RCC 7860 (cell line): ENCODE measurements at regions not wholly inside any gene's neighbourhood (a gene's known extent, or its start where the extent isn't known, plus 50 kb on each side); places are given as distances from the start of the nearest gene placed in this dataset.
A peak's percentile ranks its signal among the peaks of the same experiment; 100 is the strongest.
"Not testable (repeated sequence)": the region's sequence is repeated elsewhere in the genome, so short reads cannot be mapped to it uniquely, and the experiment has no call there.

Experiments used
- DNase-seq: peaks from one replicate; pipeline ENCODE4 v3.0.0-alpha.2; 2015; ENCODE audit warnings: low spot score
- FAIRE-seq: peaks from 2 replicates; lab custom pipeline; 2012; peaks lifted over from hg19 to GRCh38; lab: Jason Lieb, UNC

DNA sequence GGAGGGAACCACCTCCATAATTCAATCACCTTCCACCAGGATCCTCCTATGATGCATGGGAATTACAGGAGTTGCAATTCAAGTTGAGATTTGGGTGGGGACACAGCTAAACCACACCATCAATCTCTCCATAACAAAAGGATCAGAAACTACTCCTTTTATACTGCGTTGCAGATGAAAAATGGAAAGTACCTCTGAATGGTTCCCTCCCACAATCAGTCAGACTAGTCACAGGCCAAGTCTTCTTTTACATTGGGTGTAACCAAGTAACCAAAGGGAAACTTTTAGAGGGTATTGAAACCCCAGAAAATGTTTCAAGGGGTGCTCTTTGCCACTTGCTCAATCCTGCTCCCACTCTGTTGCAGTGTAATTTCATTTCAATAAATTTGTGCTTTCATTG lies 504.3 kb upstream of the CNTN3 start:
- FAIRE-seq, result no peak
- no peak for DNase-seq

DNA sequence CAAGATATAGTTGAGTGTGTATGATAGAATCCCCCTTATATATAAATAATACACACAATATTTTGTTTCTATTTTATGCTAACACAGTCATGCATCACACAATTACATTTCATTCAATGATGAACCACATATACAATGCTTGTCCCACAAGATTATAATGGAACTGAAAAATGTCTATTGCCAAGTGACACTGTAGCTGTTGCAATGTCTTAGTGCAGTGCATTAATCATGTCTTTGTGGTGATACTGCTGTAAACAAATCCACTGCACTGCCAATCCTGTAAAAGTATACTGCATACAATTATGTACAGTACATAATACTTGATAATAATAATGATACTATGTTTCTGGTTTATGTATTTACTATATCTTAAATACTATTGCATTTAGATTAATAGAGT lies 512.1 kb upstream of the CNTN3 start:
- DNase-seq, result no peak
- no peak for FAIRE-seq

- FAIRE-seq, result no peak
- no peak for DNase-seq
These were observed 514.6 kb upstream of the CNTN3 start for GRCh38 chr3:75129101-75129500.

DNA sequence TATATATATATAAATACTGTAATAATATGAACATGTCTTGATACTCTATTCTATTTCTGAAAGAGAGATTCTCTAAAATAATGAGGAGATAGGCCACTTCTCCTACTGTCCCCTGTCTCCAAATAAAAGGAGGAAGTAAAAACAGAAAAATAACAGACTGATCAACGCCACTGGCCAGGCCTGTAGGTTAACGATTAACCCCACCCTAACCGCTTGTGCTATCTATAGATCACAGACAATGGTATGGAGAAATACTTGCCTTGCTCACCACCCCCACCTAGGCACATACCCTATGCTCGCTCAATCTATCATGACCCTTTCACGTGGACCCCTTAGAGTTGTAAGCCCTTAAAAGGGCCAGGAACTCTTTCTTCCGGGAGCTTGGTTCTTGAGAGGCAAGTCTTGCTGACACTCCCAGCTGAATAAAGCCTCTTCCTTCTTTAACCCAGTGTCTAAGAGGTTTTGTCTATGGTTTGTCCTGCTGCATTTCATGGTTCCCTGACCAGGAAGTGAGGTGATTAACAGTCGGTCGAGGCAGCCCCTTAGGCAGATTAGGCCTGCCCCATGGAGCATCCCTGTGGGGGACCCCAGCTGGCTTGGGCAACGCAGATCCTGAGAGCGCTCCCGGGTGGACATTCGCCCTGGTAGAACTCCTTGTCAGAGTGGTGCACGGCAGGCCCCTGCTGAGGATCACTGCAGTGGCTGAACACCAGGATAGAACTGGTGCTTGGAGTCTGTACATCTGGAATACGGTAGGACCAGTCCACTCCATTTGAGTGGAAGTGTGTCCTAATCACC lies 521.8 kb upstream of the CNTN3 start:
- DNase-seq, result no peak
- FAIRE-seq, result no peak

GRCh38 chr3:75138345-75138744 lies 523.9 kb upstream of the CNTN3 start:
- DNase-seq (no peak), FAIRE-seq (no peak)

DNA sequence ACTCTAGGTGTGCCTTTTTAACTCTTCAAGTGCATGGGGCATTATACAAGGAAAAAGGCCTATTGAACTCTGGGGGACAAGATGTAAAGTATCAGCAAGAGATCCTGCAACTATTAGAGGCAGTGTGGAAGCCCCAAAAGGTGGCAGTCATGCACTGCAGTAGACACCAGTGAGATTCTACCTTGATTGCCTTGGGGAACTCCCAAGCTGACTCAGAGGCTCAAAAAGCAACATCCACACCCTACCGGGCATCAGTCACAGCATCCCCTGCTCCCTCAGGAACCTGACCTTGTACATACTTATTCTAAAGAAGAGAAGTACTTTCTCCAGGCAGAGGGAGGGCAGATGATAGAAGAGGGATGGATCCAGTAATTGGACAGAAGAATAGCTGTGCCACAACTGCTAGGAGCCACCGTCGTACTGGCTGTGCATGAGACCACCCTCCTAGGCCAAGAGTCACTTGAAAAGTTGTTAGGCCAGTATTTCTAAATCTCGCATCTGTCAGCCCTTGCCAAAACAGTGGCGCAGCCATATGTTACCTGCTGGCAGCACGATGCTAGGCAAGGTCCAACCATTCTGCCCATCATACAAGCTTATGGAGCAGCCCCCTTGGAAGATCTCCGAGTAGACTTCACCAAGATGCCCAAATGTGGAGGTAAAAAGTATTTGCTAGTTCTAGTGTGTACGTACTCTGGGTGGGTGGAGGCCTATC lies 523.1 kb upstream of the FRG2C start:
- DNase-seq, result no peak
- FAIRE-seq, result no peak

DNA sequence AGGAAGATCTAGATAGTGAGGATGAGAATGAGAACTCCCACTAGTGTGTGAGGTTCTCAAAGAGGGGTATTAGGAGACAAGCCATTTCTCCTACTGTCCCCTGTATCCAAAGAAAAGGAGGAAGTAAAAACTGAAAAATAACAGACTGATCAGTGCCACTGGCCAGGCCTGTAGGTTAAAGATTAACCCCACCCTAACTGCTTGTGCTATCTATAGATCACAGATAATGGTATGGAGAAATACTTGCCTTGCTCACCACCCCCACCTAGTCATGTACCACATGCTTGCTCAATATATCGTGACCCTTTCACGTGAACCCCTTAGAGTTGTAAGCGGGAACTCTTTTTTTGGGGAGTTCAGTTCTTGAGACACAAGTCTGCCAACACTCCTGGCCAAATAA lies 519.7 kb upstream of the FRG2C start:
- no peak for DNase-seq
- FAIRE-seq, result no peak

GRCh38 chr3:75171630-75172230 lies 492.4 kb upstream of the FRG2C start:
- no peak for DNase-seq
- no peak for FAIRE-seq

DNA sequence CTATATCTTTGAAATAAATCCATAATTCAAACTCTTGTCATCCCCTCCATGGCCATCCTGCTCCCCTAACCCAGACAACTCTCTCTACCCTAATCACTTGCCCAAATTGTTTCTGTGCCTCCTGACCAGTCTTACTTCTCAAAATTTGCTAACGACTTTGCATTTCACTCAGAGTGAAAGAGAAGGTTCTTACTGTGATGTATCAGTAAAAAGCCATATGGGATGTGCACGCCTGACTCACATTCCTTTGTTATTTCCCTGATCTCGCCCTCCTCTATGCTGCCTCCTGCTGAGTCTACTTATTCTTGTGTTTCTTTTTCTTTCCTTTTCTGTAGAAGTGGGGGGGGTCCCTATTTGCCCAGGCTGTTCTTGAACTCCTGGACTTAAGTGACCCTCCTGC lies 487.2 kb upstream of the FRG2C start:
- FAIRE-seq, result no peak

DNA sequence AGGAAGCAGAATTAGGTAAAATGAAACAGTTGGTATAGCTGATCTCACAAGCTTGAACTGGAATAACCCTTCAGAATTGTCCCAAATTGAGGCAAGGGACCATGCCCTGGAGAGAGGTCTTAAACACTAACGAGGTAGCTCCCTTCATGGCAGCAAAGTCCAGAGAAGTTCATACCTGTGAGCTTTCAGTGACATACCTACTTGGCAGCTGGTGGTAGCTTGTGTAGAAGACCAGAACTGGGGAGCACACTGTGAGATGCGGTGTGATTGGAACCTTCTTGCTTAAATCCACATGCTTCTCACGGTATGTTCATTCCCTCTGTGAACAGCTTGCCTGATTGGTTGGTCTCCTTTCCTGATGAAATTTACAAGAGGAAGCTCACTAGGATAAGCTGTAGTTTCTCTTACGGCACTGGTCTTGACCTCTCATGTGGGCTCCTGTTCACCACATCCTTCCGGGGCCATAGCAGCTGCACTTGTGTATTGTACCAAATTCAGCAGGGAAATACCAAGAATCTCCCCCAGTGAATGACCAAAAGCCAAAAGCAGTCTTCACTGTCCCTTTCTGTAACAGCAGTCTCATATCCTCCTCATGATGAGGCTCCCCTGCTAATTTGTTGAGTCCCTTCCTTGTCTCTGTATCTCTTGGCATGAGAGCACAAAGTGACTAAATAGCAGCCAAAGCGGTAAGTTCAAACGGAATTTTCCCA lies 483.7 kb upstream of the FRG2C start:
- no peak for FAIRE-seq

More for the DNA sequence above, 487.2 kb upstream of the FRG2C start:
- no peak for DNase-seq

GRCh38 chr3:75180945-75181298 lies 483.2 kb upstream of the FRG2C start:
- no peak for FAIRE-seq
- DNase-seq, result peak; percentile 15

More for the DNA sequence above, 483.7 kb upstream of the FRG2C start:
- DNase-seq, result no peak

DNA sequence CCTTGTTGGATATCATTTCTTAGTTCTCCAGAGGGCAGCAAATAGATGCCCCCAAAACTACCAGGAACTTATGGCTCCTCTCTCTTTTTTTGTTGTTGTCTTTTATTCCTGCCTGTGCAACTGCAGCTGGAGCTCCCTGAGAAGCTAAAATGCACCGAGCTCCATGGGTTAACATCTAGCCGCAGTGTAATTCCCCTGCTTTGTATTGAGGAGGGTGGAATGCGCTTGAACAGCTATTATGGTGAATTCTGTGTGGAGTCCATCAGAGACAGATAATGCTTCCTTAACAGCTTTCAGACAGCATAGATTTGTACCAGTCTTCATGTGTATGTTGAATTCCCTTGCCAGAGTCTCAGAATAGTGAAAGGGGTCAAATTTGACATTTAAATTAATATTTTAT lies 475.2 kb upstream of the FRG2C start:
- no peak for DNase-seq
- no peak for FAIRE-seq

GRCh38 chr3:75192146-75192616 lies 471.9 kb upstream of the FRG2C start:
- FAIRE-seq, result no peak

GRCh38 chr3:75193797-75194196 lies 470.3 kb upstream of the FRG2C start:
- no peak for DNase-seq
- no peak for FAIRE-seq

More at GRCh38 chr3:75192146-75192616, 471.9 kb upstream of the FRG2C start:
- no peak for DNase-seq

DNA sequence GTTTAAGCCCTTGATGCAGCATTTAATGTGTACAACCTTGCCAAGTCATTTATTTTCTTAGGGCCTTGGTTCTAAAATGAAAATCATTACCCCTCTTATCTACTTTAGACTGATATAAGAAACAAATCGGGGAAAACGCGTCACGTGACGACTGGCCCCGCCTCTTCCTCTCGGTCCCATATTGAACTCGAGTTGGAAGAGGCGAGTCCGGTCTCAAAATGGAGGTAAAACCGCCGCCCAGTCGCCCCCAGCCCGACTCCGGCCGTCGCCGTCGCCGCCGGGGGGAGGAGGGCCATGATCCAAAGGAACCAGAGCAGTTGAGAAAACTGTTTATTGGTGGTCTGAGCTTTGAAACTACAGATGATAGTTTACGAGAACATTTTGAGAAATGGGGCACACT lies 449.8 kb upstream of the FRG2C start:
- FAIRE-seq, DNase-seq: not testable (repeated sequence)

- FAIRE-seq, result no peak
These were observed 445.6 kb upstream of the FRG2C start for GRCh38 chr3:75218577-75218976.

GRCh38 chr3:75220932-75221331 lies 443.2 kb upstream of the FRG2C start:
- FAIRE-seq (no peak), DNase-seq (no peak)

More at GRCh38 chr3:75218577-75218976, 445.6 kb upstream of the FRG2C start:
- no peak for DNase-seq

DNA sequence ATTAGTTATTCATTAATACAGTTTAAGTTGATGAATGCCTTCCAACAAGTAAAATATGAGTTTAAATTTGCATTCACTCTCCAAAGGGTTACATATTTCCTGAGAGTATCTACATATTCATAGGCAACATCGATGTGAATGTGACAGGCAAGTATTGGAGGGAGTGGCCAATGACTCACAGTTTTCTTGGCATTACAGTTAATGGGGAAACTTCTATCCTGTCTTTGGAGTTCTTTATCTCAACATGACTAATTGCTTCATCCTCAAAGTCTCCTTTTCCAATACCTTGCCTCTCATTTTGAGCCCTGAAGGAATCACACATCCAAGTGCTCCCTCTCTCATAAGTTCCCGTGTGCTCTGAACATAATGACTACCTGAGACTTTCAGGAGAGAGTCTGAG lies 439.7 kb upstream of the FRG2C start:
- FAIRE-seq (no peak), DNase-seq (no peak)

GRCh38 chr3:75232216-75232615 lies 431.9 kb upstream of the FRG2C start:
- no peak for DNase-seq
- no peak for FAIRE-seq

DNA sequence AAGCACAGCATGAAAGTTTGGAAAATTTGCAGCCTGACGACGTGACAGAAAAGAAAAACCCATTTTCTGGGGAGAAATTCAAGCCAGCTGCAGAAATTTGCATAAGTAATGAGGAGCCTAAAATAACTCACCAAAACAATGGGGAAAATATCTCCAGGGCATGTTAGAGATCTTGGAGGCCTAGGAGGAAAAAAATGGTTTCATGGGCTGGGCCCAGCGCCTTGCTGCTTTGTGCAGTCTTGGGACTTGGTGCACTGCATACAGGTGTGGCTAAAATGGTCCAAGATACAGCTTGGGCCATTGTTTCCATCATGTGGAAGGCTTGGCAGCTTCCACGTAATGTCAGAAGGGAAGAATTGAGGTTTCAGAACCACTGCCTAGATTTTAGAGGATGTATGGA lies 428.5 kb upstream of the FRG2C start:
- DNase-seq (no peak), FAIRE-seq (no peak)

DNA sequence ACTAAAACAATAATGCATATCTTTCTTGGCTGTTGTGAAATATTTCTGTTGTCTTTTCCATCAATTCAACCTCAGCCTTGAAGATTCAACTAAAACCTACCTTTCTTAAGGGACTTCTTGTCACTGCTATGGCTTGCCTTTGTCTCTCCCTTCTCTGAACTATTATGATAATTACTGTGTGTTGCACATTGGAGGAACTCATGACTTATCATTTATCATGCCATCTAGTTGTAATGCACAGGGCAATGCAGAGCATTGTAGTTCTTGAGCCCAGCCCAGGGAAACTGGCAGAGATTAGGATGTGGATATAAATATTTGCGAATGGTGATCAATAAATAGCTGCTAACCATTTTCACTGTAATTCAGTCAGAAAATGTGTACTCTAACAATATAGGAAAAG lies 427.1 kb upstream of the FRG2C start:
- no peak for DNase-seq
- no peak for FAIRE-seq
